Breast epithelium (tissue), 4 donors: ENCODE measurements at regions not wholly inside any gene's neighbourhood (a gene's known extent, or its start where the extent isn't known, plus 50 kb on each side); places are given as distances from the start of the nearest gene placed in this dataset.

Experiments
- DNase-seq, 2 donors: peaks; one replicate each; pipeline ENCODE4 v3.0.0-alpha.2; 2019; ENCODE audit warnings: low spot score in 2 of 2
- H3K27ac ChIP-seq, 2 donors: fragments of 200-600 bp; sonication (generic) in 1 of 2; one replicate each; pipeline ENCODE4 v1.5.1; 2016 to 2019; ENCODE audit warnings: mild to moderate bottlenecking in 1 of 2
- H3K27me3 ChIP-seq, 2 donors: fragments of 200-600 bp; sonication (generic) in 1 of 2; one replicate each; pipeline versions ENCODE4 v1.5.1 to v1.6.0; 2017 to 2019; ENCODE audit warnings: control low read depth in 1 of 2, mild to moderate bottlenecking in 1 of 2
- H3K36me3 ChIP-seq: fragments of 200-600 bp; one replicate; pipeline ENCODE4 v1.5.1; 2019
- H3K4me1 ChIP-seq, 2 donors: fragments of 200-600 bp; sonication (generic); one replicate each; pipeline ENCODE4 v1.5.1; 2016 to 2019; ENCODE audit warnings: control low read depth in 1 of 2
- H3K4me3 ChIP-seq, 3 donors: fragments of 200-600 bp; sonication (generic); 1 replicate in 2 of 3; 2 replicates in 1 of 3; pipeline ENCODE4 v1.5.1; 2016 to 2019; ENCODE audit warnings: mild to moderate bottlenecking in 3 of 3, moderate library complexity in 2 of 3
- H3K9me3 ChIP-seq, 2 donors: fragments of 200-600 bp; sonication (generic) in 1 of 2; one replicate each; pipeline ENCODE4 v1.5.1; 2016 to 2019; ENCODE audit warnings: control low read depth in 1 of 2
- CTCF ChIP-seq, 3 donors: fragments of 450-650 bp; IDR thresholded peaks; one replicate each; pipeline ENCODE4 v1.5.1; 2016 to 2017; ENCODE audit warnings: antibody characterized with exemption in 3 of 3, mild to moderate bottlenecking in 3 of 3, moderate library complexity in 3 of 3
- POLR2A ChIP-seq: fragments of 450-650 bp; IDR thresholded peaks from one replicate; pipeline ENCODE4 v1.6.1; 2016; ENCODE audit warnings: antibody characterized with exemption, mild to moderate bottlenecking, moderate library complexity
- POLR2AphosphoS5 ChIP-seq, 3 donors: sonication (generic); formaldehyde crosslinking; IDR thresholded peaks; one replicate each; pipeline ENCODE4 v1.6.1; 2017; ENCODE audit warnings: antibody characterized with exemption in 3 of 3
- intact Hi-C: fragments of 100-400 bp; cut with DNase I; formaldehyde crosslinking; loops from one replicate; pipeline ENCODE4 v1.15.1; 2023; ENCODE audit warnings: low total_unique reads

DNA sequence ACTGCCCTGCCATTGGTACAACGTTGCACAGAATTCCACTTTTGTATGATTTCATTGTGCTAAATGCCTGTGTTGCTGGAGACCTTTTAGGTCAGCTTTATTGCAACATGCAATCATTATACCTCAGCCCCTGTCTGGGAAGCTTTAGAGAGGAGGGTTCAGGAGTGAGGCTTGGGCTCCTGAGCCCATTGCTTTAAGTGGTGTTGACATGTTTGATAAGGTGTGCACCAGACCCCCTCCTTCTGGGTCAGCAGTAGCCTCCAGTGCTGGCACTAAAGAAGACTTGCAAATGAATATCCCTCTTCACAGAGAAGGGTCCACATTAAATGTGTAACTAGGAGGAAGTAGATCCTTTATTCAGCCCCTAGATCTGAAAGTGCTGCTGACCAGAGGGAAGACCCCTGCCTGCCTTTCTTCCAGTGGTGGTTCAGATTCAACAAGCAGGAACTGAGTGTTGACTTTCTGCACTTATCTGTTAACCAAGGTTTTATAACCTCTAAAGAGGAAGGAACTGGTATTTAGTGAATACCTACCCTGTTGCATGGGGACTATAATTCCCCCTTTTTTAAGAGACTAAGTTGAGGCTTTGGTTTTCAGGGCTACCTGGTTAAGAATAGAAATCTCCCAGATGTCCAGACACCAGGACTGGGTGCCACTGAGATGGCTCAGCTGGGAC, 369.4 kb upstream of the IGFBP3 start:
- TF ChIP-seq POLR2AphosphoS5 (IDR thresholded peaks at IDR 0.05) (no peak), POLR2A (no peak), CTCF (IDR thresholded peaks at IDR 0.05) (no peak)
- intact Hi-C loops, result no loop called here
- DNase-seq, result no peak
- Histone ChIP-seq H3K9me3 (no peaks in the 10 kb centered on the region), H3K27me3 (no peaks in the 10 kb centered on the region), H3K4me3 (no peak overlapping the region), H3K36me3 (no peaks in the 10 kb centered on the region), H3K4me1 (peaks cover 0 to 9% of the 10 kb centered on the region in 2 donors), H3K27ac (no peak overlapping the region)

DNA sequence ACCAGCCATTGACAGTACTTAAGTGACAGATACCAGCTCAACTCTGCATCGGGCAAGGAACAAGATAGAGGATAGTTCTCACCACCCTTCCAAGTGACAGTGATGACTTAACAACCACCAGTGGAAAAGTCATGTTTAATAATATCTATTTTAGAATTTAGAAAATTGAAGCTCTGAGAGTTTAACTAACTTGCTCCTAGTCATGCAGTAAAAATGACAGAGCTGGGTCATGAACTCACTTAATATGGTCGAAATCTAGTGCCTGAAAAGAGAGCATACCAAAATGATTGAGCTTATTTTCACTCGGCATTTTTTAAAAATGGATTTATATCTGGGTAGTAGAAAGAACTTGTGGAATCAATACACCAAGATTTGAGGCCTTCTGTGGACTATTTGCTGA, 367.8 kb upstream of the IGFBP3 start:
- Histone ChIP-seq H3K36me3 (no peaks in the 10 kb centered on the region), H3K27ac (no peak overlapping the region), H3K4me3 (no peak overlapping the region), H3K4me1 (peaks cover 0 to 9% of the 10 kb centered on the region in 2 donors), H3K9me3 (no peaks in the 10 kb centered on the region), H3K27me3 (no peaks in the 10 kb centered on the region)
- DNase-seq, result no peak
- TF ChIP-seq CTCF (IDR thresholded peaks at IDR 0.05) (no peak), POLR2A (no peak), POLR2AphosphoS5 (IDR thresholded peaks at IDR 0.05) (no peak)
- intact Hi-C loops, result no loop called here

DNA sequence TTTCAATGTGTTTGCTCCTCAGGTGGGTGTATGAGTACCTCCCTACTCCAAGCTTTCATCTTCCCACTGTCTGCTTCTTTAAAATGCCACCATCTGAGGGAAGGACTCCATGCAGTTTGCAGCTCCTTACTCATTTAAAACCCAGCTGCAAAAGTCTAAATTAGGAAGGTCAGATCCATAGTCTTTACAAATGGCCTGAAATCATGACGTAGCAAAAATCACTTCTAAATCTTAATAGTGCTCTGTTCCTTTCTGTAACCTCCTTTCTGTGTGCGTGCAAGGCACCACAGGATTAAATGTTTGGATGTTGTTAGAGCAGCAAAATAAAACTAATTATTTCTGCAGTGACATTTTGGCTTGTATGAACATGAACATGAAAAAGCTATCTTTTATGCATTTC, 366.9 kb upstream of the IGFBP3 start:
- Histone ChIP-seq H3K27me3 (no peaks in the 10 kb centered on the region), H3K4me1 (peaks cover 0 to 9% of the 10 kb centered on the region in 2 donors), H3K9me3 (no peaks in the 10 kb centered on the region), H3K36me3 (no peaks in the 10 kb centered on the region), H3K27ac (no peak overlapping the region), H3K4me3 (no peak overlapping the region)
- TF ChIP-seq POLR2AphosphoS5 (IDR thresholded peaks at IDR 0.05) (no peak), POLR2A (no peak), CTCF (IDR thresholded peaks at IDR 0.05) (no peak)
- intact Hi-C loops, result no loop called here
- DNase-seq, result no peak

DNA sequence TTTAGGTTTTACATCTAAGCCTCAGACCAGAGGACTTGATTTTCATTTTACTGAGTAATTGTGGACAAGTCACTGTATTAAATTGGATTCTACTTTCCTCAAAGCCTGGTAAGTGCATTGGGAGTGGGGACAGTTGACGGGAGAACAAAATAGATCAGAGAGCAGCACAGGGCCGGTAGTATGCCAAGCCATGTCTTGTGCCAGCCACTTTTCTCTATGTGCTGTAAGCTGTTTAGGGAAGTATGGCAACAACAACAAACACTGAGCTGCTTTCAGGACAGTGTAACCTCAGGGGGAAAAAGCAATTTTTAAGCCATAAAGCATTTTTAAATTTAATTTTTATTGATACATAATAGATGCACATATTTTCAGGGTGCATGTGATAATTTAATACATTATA, 365.9 kb upstream of the IGFBP3 start:
- intact Hi-C loops, result no loop called here
- no peaks in the 10 kb centered on the region for H3K9me3 ChIP-seq
- no peak overlapping the region for H3K27ac ChIP-seq
- H3K4me3 ChIP-seq, result no peak overlapping the region
- TF ChIP-seq POLR2A (no peak), POLR2AphosphoS5 (IDR thresholded peaks at IDR 0.05) (no peak), CTCF (IDR thresholded peaks at IDR 0.05) (no peak)
- H3K27me3 ChIP-seq, result no peaks in the 10 kb centered on the region
- no peak for DNase-seq
- H3K36me3 ChIP-seq, result no peaks in the 10 kb centered on the region
- peaks cover 0 to 9% of the 10 kb centered on the region in 2 donors for H3K4me1 ChIP-seq

DNA sequence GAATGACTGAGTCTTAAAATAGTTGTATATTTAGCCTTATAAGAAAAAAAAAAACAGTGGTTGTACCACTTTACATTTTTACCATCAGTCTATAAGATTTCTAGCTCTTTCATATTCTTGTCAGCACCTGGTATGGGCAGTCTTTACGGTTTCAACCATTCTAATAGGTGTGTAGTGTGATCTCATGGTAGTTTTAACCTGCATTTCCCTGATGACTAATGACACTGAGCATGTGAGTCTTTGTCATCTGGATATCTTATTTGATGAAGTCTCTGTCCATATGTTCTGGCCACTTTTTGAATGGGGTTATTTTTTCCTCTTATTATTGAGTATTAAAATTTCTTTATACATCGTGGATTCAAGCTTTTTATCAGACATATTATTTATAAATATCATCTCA, 365.3 kb upstream of the IGFBP3 start:
- Histone ChIP-seq H3K4me1 (peaks cover 0 to 9% of the 10 kb centered on the region in 2 donors), H3K36me3 (no peaks in the 10 kb centered on the region), H3K27me3 (no peaks in the 10 kb centered on the region), H3K4me3 (no peak overlapping the region), H3K27ac (no peak overlapping the region), H3K9me3 (no peaks in the 10 kb centered on the region)
- DNase-seq, result no peak
- intact Hi-C loops, result no loop called here
- TF ChIP-seq POLR2AphosphoS5 (IDR thresholded peaks at IDR 0.05), result no peak
- no peak for TF ChIP-seq CTCF (IDR thresholded peaks at IDR 0.05)
- TF ChIP-seq POLR2A, result no peak
